GM12872 (cell line): ENCODE measurements at regions not wholly inside any gene's neighbourhood (a gene's known extent, or its start where the extent isn't known, plus 50 kb on each side); places are given as distances from the start of the nearest gene placed in this dataset.

ENCODE experiments used
- CTCF ChIP-seq: IDR thresholded peaks from 3 replicates; pipeline ENCODE4 v1.5.1; 2011; ENCODE audit warnings: low read depth, mild to moderate bottlenecking, low read length, moderate library complexity; ENCODE audit not compliant: insufficient read depth

DNA sequence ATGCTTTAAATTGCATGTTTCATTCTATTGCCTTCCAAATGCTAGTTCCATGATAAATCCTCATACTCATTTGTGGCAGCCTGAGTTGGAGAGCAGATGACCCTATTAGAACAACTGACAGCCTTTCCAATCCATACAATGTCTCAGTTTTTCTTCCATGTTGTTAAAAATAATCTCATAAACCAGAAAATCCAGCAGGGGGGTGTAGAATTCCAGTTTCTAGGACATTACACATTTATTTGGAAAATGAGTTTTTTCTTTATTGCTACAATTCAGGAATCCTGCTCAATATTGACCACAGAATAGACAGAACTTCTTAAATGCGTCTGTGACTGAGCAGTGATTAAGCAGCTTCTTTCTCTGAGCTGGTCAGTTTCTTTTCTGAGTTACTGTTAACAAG, 174.2 kb upstream of the ATP10A start:
- no peak for TF ChIP-seq CTCF

DNA sequence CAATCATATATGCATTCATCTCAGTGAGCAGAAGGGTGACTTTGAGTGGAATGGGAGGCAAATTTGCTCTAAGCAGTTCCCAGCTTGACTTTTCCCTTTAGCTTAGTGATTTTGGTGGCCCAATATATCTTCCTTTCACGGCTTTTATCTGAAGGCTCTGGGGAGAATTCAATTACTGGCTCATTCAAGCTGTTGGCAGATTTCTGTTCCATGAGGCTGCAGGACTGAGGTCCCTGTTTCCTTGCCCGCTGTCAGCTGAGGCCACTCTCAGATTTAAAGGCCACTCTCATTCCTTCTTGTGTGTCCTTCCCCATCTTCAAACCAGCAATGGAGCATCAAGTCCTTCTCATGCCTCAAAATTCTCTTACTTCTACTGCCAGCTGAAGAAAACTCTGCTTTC, 170.4 kb upstream of the ATP10A start:
- no peak for TF ChIP-seq CTCF

- TF ChIP-seq CTCF: no peak
Observed at GRCh38 chr15:26032162-26032846, 169.2 kb upstream of the ATP10A start.

GRCh38 chr15:26029146-26029545, 166.0 kb upstream of the ATP10A start:
- TF ChIP-seq CTCF: no peak

DNA sequence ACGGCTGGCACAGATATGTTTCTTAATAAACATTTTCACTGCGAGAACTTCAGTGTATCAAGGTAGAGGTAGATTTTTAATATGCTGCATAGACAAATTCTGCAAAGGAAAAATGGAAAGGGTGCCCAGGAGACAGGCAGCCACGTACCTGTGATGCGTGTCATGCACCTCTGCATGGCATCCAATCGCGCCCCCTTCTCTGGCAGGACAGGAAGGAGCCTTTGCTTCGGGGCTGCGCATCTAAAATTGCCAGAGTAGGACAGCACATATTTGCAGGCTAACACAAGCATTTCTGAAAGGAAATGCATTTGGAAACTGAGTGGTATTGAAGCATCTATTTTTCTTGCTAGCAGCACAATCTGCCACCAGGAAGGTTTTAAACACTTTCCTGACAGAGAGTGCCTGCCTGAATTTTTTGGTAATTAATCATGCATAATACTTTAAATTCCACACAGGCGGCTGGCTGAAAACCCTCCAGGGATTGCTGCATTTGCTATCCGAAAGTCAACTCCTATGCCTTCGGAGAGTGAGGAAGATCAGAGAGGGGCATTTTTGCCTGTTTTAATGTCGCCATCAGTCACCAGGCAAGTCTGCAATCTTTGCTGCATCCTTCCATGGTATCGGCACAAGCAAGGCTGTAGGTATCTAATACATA, 165.1 kb upstream of the ATP10A start:
- no peak for TF ChIP-seq CTCF

GRCh38 chr15:26024241-26024640, 161.1 kb upstream of the ATP10A start:
- no peak for TF ChIP-seq CTCF

- TF ChIP-seq CTCF: no peak
Observed at GRCh38 chr15:26023691-26024090, 160.6 kb upstream of the ATP10A start.
